Psoas muscle (tissue), 7 donors: ENCODE measurements at regions not wholly inside any gene's neighbourhood (a gene's known extent, or its start where the extent isn't known, plus 50 kb on each side); places are given as distances from the start of the nearest gene placed in this dataset.

ENCODE experiments used
- ATAC-seq, 4 donors: fragments of 200-7000 bp; cut with Tn5 transposase; one replicate each; pipeline ENCODE4 v1.9.1; 2020; ENCODE audit warnings: moderate library complexity in 3 of 4, mild to moderate bottlenecking in 2 of 4
- DNase-seq, 2 donors: peaks; one replicate each; pipeline ENCODE4 v3.0.0-alpha.2; 2020
- H3K27ac ChIP-seq: fragments of 200-600 bp; one replicate; pipeline ENCODE4 v1.8.0; 2022
- H3K27me3 ChIP-seq, 3 donors: fragments of 200-600 bp in 1 of 3; one replicate each; pipeline versions ENCODE4 v1.6.1 to v1.8.0; 2013 to 2022; ENCODE audit warnings: low read length in 2 of 3, mild to moderate bottlenecking in 2 of 3, moderate library complexity in 1 of 3; ENCODE audit not compliant: insufficient read depth in 3 of 3
- H3K36me3 ChIP-seq, 2 donors: fragments of 200-600 bp in 1 of 2; one replicate each; pipeline versions ENCODE4 v1.6.1 to v1.8.0; 2013 to 2022; ENCODE audit warnings: low read depth in 1 of 2, mild to moderate bottlenecking in 1 of 2, moderate library complexity in 1 of 2; ENCODE audit not compliant: insufficient read depth in 1 of 2
- H3K4me1 ChIP-seq: fragments of 200-600 bp; one replicate; pipeline ENCODE4 v1.8.0; 2022
- H3K4me3 ChIP-seq: fragments of 200-600 bp; one replicate; pipeline ENCODE4 v1.8.0; 2022; ENCODE audit warnings: mild to moderate bottlenecking
- H3K9me3 ChIP-seq: fragments of 200-600 bp; one replicate; pipeline ENCODE4 v1.8.0; 2022
- WGBS, 3 donors: extraction: QIAGEN DNeasy Blood & Tissue Kit; methylation state at CpG; one replicate each; pipeline versions ENCODE4 v1.1.6 to v1.1.7; 2013; 5-methylcytosine and 5-hydroxymethylcytosine counted together
- intact Hi-C, 2 donors: fragments of 100-400 bp; cut with DNase I; formaldehyde crosslinking; loops; one replicate each; pipeline versions ENCODE4 v1.11.0 to v1.14.2; 2022
- TF ChIP-seq, protein P1 (sequence below): fragments of 200-600 bp; IDR thresholded peaks from one replicate; pipeline ENCODE4 v1.8.0; 2022; ENCODE audit warnings: antibody characterized with exemption
- donor health status: healthy with polysubstance abuse.
- donor health status: DM: no; HTN: no; CAD: no; lungs with moderate emphysema.
- donor health status: Bipolar disorder and iron deficiency.
- donor health status: healthy.
- donor health status: DM: yes; HTN: yes; CAD: no.
- donor health status: DM: no; HTN: no; CAD: no.
- donor health status: DM: yes; HTN: yes; CAD: no.

DNA sequence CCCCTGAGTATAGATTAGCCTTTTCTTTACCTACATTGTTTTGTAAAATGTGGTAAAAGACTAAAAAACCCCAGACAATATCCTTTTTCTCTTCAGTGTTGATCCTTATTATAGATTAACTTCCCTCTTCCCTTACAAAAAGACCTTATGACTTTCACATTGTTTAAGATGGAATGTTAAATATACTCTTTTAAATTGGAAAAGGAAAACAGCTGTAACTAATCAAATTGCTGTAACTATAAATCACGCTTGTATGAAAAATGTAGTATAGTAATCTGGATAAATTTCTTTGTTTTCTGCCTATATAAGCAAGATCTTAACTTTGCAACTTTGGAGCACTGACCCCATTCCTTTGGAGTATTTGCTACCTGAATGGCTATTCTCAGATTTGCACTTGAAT lies 383.1 kb downstream of the FAM170A start:
- Histone ChIP-seq H3K27ac (no peak overlapping the region), H3K4me3 (no peak overlapping the region), H3K27me3 (no peaks in the 10 kb centered on the region), H3K36me3 (no peaks in the 10 kb centered on the region), H3K4me1 (no peaks in the 10 kb centered on the region), H3K9me3 (no peaks in the 10 kb centered on the region)
- DNase-seq (no peak), ATAC-seq (no peak)
- TF ChIP-seq, protein P1, sequence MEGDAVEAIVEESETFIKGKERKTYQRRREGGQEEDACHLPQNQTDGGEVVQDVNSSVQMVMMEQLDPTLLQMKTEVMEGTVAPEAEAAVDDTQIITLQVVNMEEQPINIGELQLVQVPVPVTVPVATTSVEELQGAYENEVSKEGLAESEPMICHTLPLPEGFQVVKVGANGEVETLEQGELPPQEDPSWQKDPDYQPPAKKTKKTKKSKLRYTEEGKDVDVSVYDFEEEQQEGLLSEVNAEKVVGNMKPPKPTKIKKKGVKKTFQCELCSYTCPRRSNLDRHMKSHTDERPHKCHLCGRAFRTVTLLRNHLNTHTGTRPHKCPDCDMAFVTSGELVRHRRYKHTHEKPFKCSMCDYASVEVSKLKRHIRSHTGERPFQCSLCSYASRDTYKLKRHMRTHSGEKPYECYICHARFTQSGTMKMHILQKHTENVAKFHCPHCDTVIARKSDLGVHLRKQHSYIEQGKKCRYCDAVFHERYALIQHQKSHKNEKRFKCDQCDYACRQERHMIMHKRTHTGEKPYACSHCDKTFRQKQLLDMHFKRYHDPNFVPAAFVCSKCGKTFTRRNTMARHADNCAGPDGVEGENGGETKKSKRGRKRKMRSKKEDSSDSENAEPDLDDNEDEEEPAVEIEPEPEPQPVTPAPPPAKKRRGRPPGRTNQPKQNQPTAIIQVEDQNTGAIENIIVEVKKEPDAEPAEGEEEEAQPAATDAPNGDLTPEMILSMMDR: no peak
- intact Hi-C loops: no loop called here
- WGBS, 3 donors: 61 to 68% (median 62%) methylated on average over 1 of the region's 1 CpG

DNA sequence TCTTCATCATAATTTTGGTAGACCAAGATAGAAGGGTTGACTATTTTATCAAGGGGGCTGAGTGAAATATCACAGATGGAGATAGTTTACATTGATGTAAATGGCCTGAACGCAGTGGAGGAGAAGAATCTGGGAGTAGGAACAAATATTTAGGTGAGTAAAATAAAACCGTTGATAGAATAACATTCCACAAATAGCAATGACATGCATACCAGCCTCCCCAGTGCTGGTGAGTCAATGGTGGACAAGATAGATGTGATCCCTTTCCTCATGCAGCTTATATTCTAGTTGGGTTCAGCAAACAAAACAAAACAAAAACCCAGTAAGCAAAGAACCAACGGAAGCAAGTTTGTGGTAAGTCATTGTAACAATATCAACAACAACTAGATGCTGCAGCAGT lies 385.2 kb downstream of the FAM170A start:
- WGBS, 3 donors: 44 to 69% (median 60%) methylated on average over 3 of the region's 3 CpGs
- TF ChIP-seq, protein P1: no peak
- intact Hi-C loops: no loop called here
- Histone ChIP-seq H3K27ac (no peak overlapping the region), H3K36me3 (no peaks in the 10 kb centered on the region), H3K27me3 (no peaks in the 10 kb centered on the region), H3K4me3 (no peak overlapping the region), H3K9me3 (no peaks in the 10 kb centered on the region), H3K4me1 (no peaks in the 10 kb centered on the region)
- ATAC-seq (no peak), DNase-seq (no peak)

DNA sequence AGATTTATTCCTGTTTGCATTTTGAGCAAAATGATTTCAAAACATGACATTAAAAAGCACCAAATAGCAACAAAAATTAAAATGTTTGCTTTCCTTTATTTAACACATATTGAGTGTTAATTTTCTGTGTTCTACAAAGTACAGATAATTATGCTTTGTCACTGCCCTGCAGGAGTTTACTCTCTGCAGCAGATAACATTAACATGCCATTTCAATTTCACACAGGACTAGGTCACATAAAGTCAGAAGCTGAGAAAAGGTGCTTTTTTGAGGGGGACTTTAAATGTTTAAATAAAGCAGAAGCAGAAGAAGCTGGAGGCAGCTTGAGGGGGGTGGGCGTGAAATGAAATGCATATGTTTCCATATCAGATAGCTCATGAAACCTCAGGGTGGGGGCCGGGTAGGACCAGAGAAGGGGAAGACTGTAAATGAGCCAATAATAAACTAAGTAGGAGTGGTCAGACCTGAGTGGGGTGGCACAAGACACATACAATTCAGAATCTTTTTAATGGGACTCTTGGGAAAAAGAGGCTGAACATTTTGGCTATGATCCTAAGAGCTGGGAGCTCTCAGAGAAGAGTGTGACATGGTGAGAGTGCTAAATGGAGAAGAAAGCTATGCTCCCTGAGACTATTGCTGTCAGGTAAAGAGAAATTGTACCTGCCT lies 387.5 kb downstream of the FAM170A start:
- no peaks in the 10 kb centered on the region for H3K36me3 ChIP-seq
- H3K4me1 ChIP-seq: no peaks in the 10 kb centered on the region
- H3K9me3 ChIP-seq: no peaks in the 10 kb centered on the region
- DNase-seq (no peak), ATAC-seq (no peak)
- H3K4me3 ChIP-seq: no peak overlapping the region
- intact Hi-C loops: no loop called here
- WGBS, 3 donors: 41 to 46% (median 42%) methylated on average over 2 of the region's 2 CpGs
- no peaks in the 10 kb centered on the region for H3K27me3 ChIP-seq
- TF ChIP-seq, protein P1: no peak
- no peak overlapping the region for H3K27ac ChIP-seq

DNA sequence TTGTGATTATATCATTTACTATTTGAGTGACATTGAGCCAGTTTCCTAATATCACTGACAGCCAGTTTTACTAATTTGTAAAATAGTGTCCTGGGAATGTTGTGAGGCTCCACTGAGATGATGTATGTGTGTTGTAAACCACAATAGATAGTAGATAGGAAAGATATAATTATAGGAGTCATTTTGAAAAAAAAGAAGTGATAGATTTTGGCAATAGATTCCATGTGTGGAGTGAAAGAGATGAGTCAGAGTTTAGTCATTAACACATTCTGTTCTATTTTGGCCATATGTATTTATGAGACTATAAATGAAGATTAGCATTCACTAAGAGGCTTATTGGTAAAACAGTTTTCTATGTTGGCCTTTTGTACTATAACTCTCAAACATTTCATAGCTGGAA lies 388.2 kb downstream of the FAM170A start:
- TF ChIP-seq, protein P1: no peak
- ATAC-seq: no peak

DNA sequence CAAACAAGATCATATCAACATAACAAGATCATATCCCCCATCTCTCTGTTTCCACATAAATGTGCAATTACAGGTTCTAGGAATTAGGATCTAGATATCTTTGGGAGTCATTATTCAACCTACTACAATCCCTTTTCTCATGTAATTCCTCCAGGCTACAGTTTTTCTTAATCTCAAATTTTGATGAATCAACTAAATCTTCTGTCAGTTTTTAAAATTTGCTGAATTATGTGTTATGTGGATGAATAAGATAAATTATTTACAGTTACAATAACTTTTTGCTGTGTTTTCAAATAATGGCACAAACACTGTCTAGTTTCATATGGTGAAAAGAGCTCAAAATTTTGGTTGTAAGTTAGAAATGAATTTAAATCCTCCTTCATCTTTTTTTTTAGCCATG lies 405.8 kb downstream of the FAM170A start:
- Histone ChIP-seq H3K9me3 (no peaks in the 10 kb centered on the region), H3K4me1 (no peaks in the 10 kb centered on the region), H3K27ac (no peak overlapping the region), H3K36me3 (no peaks in the 10 kb centered on the region), H3K4me3 (no peak overlapping the region), H3K27me3 (no peaks in the 10 kb centered on the region)
- TF ChIP-seq, protein P1: no peak
- DNase-seq: no peak
- intact Hi-C loops: no loop called here
- ATAC-seq: no peak

More for the DNA sequence above, 388.2 kb downstream of the FAM170A start:
- Histone ChIP-seq H3K4me3 (no peak overlapping the region), H3K9me3 (no peaks in the 10 kb centered on the region), H3K4me1 (no peaks in the 10 kb centered on the region), H3K27ac (no peak overlapping the region), H3K36me3 (no peaks in the 10 kb centered on the region), H3K27me3 (no peaks in the 10 kb centered on the region)
- no peak for DNase-seq
- intact Hi-C loops: no loop called here
